Body of pancreas (tissue), 4 donors: ENCODE measurements at regions not wholly inside any gene's neighbourhood (a gene's known extent, or its start where the extent isn't known, plus 50 kb on each side); places are given as distances from the start of the nearest gene placed in this dataset.

Experiments used
- ATAC-seq: fragments of 150-250 bp; one replicate; pipeline ENCODE4 v1.9.1; 2016
- DNase-seq, 4 donors: peaks; one replicate each; pipeline ENCODE4 v3.0.0-alpha.2; 2019
- H3K27ac ChIP-seq, 4 donors: fragments of 200-600 bp; sonication (generic); 1 replicate in 3 of 4; 2 replicates in 1 of 4; pipeline versions ENCODE4 v1.5.1 to v1.6.1; 2016 to 2019; ENCODE audit warnings: mild to moderate bottlenecking in 1 of 4, mixed read lengths in 1 of 4, moderate library complexity in 1 of 4
- H3K27me3 ChIP-seq, 2 donors: fragments of 200-600 bp; sonication (generic); one replicate each; pipeline ENCODE4 v1.6.0; 2016; ENCODE audit warnings: mild to moderate bottlenecking in 1 of 2
- H3K36me3 ChIP-seq, 2 donors: fragments of 200-600 bp; sonication (generic); replicated peaks in 1 of 2; 2 replicates each; pipeline ENCODE4 v1.5.1; 2016; ENCODE audit warnings: low read depth in 2 of 2; ENCODE audit not compliant: insufficient read depth in 1 of 2
- H3K4me1 ChIP-seq: fragments of 200-600 bp; sonication (generic); one replicate; pipeline ENCODE4 v1.6.0; 2016
- H3K4me3 ChIP-seq, 2 donors: fragments of 200-600 bp; sonication (generic); 1 replicate in 1 of 2; 2 replicates in 1 of 2; pipeline ENCODE4 v1.5.1; 2016 to 2019
- H3K9me3 ChIP-seq, 3 donors: fragments of 200-600 bp; sonication (generic); 1 replicate in 2 of 3; 2 replicates in 1 of 3; pipeline ENCODE4 v1.5.1; 2016
- POLR2A ChIP-seq, 3 donors: fragments of 450-650 bp; IDR thresholded peaks; one replicate each; pipeline ENCODE4 v1.6.1; 2016; ENCODE audit warnings: antibody characterized with exemption in 3 of 3, mild to moderate bottlenecking in 2 of 3
- WGBS, 2 donors: methylation state at CpG; one replicate each; pipeline ENCODE4 v1.1.5; 2017; 5-methylcytosine and 5-hydroxymethylcytosine counted together
- intact Hi-C: fragments of 100-400 bp; cut with DNase I; formaldehyde crosslinking; loops from one replicate; pipeline ENCODE4 v1.15.1; 2023
- TF ChIP-seq, protein P1 (sequence below), 7 experiments: fragments of 450-650 bp in 4 of 7; fragments of 200-600 bp in 3 of 7; sonication (generic) in 3 of 7; IDR thresholded peaks; one replicate each; pipeline ENCODE4 v1.5.1; 2016 to 2019; ENCODE audit warnings: antibody characterized with exemption in 7 of 7

DNA sequence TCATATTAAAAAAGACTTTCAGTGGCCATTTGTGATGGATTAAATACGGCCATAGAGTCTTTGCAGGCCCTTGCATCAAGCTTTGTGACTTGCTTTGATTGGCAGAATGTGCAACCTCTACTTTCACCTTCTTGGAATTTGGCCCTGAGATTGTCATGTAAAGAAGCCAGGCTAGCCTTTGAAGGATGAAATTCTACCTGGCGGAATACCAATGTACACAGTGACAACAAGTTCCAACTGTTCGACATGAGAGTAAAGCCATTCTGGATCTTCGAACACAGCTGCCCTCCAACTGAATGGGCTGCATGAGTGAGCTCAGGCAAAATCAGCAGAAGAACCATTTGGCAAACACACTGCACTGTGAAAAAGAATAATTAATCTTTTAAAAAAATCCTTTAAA, 321.3 kb downstream of the PHF14 start:
- Histone ChIP-seq H3K36me3 (no peaks in the 10 kb centered on the region), H3K27me3 (peaks cover 0 to 2% of the 10 kb centered on the region in 2 donors), H3K9me3 (no peaks in the 10 kb centered on the region), H3K27ac (no peak overlapping the region), H3K4me1 (peaks cover 9% of the 10 kb centered on the region), H3K4me3 (no peak overlapping the region)
- DNase-seq: peak in 1 of 4 donors; percentile 11
- TF ChIP-seq, protein P1, sequence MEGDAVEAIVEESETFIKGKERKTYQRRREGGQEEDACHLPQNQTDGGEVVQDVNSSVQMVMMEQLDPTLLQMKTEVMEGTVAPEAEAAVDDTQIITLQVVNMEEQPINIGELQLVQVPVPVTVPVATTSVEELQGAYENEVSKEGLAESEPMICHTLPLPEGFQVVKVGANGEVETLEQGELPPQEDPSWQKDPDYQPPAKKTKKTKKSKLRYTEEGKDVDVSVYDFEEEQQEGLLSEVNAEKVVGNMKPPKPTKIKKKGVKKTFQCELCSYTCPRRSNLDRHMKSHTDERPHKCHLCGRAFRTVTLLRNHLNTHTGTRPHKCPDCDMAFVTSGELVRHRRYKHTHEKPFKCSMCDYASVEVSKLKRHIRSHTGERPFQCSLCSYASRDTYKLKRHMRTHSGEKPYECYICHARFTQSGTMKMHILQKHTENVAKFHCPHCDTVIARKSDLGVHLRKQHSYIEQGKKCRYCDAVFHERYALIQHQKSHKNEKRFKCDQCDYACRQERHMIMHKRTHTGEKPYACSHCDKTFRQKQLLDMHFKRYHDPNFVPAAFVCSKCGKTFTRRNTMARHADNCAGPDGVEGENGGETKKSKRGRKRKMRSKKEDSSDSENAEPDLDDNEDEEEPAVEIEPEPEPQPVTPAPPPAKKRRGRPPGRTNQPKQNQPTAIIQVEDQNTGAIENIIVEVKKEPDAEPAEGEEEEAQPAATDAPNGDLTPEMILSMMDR (IDR thresholded peaks at IDR 0.05): no peak
- no peak for TF ChIP-seq POLR2A (IDR thresholded peaks at IDR 0.05)
- no peak for ATAC-seq
- 50 to 66% methylated on average over 4 of the region's 4 CpGs for WGBS, 2 donors
- intact Hi-C loops: no loop called here

DNA sequence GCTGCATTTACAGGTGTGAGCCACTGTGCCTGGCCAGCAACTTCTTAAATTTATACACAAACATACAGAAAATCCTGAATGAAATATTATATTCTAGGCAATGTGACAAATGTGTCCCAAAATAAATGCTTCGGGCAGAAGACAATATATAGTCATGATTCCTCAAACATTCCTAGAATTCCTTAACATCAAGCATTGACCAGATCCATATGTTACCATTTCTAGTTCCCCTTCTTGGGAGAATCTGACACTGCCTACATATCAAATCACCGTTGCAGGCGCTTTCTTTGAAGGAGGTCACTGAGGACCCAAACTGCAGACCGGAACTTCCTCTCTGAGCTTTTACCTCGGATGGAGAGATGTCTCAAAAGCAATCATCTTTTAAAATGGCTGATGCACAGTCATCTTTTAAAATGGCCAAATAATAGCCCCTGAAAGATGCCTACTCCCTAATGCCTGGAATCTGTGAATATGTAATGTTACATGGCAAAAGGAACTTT, 323.5 kb downstream of the PHF14 start:
- no peaks in the 10 kb centered on the region for H3K9me3 ChIP-seq
- DNase-seq: no peak
- H3K27me3 ChIP-seq: no peaks in the 10 kb centered on the region
- no peak overlapping the region for H3K4me3 ChIP-seq
- intact Hi-C loops: no loop called here
- no peak for ATAC-seq
- WGBS, 2 donors: 71 to 75% methylated on average over 5 of the region's 5 CpGs
- H3K4me1 ChIP-seq: no peaks in the 10 kb centered on the region
- H3K36me3 ChIP-seq: no peaks in the 10 kb centered on the region
- TF ChIP-seq, protein P1 (IDR thresholded peaks at IDR 0.05): no peak
- TF ChIP-seq POLR2A (IDR thresholded peaks at IDR 0.05): no peak
- no peak overlapping the region for H3K27ac ChIP-seq

DNA sequence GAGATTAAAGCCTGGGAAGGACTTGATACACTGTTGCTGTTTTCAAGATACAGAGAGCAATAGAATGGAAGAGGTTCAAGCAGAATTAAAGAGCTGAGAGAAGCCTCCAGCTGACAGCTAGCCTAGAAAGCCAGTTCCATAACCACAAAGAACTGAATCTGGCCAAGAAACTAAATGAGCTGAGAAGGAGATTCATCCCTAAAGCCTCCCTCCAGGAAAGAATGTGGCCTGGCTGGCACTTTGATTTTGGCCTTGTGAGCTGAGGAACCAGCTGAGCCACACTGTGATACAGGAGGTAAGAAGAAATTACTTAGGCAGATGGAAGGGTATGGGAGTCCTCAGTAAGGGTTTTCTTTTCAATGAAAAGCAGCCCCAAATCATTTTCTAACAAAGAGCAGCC, 324.1 kb downstream of the PHF14 start:
- Histone ChIP-seq H3K4me3 (no peak overlapping the region), H3K27ac (no peak overlapping the region), H3K36me3 (no peaks in the 10 kb centered on the region), H3K27me3 (no peaks in the 10 kb centered on the region), H3K9me3 (no peaks in the 10 kb centered on the region), H3K4me1 (no peaks in the 10 kb centered on the region)
- intact Hi-C loops: no loop called here
- ATAC-seq (no peak), DNase-seq (no peak)
- TF ChIP-seq, protein P1 (IDR thresholded peaks at IDR 0.05): no peak
- no peak for TF ChIP-seq POLR2A (IDR thresholded peaks at IDR 0.05)

DNA sequence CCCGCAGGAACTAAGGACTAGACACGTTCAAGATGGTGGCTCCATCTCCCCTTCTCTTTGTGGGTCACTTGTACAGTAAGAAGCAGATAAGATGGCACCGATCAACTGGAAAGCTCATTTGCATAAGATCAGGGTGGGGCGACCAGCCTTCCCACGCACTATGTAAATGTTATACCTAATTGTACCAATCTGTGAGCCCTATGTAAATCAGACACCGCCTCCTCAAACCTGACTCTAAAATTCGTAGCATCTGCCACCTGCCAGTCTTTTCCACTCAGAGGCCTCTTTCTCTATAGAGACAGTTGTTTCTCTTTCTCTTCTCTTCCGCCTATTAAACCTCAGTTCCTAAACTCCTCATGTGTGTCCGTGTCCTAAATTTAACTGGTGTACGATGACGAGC, 324.5 kb downstream of the PHF14 start:
- DNase-seq (no peak), ATAC-seq (no peak)
- TF ChIP-seq, protein P1 (IDR thresholded peaks at IDR 0.05): no peak
- TF ChIP-seq POLR2A (IDR thresholded peaks at IDR 0.05): no peak
- Histone ChIP-seq H3K4me3 (no peak overlapping the region), H3K9me3 (no peaks in the 10 kb centered on the region), H3K4me1 (no peaks in the 10 kb centered on the region), H3K27ac (no peak overlapping the region), H3K36me3 (no peaks in the 10 kb centered on the region), H3K27me3 (no peaks in the 10 kb centered on the region)
- intact Hi-C loops: no loop called here
- WGBS, 2 donors: 69 to 81% methylated on average over 11 of the region's 11 CpGs

DNA sequence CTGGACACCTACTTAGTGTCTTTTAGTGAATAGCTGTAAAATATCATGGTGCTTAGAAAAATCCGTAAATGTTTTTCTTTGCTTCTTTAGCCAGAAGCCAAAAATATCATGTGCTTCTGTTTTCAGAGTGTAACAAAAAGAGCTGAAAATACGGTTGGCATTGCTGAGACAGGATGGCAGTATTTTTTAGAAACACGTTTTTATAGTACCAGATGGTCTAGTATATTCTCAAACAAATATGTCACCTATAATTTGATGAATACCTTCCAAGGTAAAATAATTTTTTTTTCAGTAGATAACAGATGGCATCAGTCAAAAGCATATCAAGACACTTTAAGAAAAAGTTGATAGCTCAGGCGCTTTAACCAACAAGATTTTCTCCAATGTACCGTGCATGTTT, 326.6 kb downstream of the PHF14 start:
- no peak for TF ChIP-seq POLR2A (IDR thresholded peaks at IDR 0.05)
- TF ChIP-seq, protein P1 (IDR thresholded peaks at IDR 0.05): no peak
- intact Hi-C loops: no loop called here
- Histone ChIP-seq H3K36me3 (no peaks in the 10 kb centered on the region), H3K4me3 (no peak overlapping the region), H3K27me3 (no peaks in the 10 kb centered on the region), H3K27ac (no peak overlapping the region), H3K4me1 (no peaks in the 10 kb centered on the region), H3K9me3 (no peaks in the 10 kb centered on the region)
- ATAC-seq: no peak
- 59 to 61% methylated on average over 5 of the region's 5 CpGs for WGBS, 2 donors
- no peak for DNase-seq
